Transverse colon (tissue), 3 donors: ENCODE measurements at regions not wholly inside any gene's neighbourhood (a gene's known extent, or its start where the extent isn't known, plus 50 kb on each side); places are given as distances from the start of the nearest gene placed in this dataset.

Source experiments
- POLR2A ChIP-seq: fragments of 450-650 bp; IDR thresholded peaks from one replicate; pipeline ENCODE4 v1.6.1; 2016; ENCODE audit warnings: antibody characterized with exemption, mild to moderate bottlenecking, moderate library complexity
- TF ChIP-seq, protein P1 (sequence below), 5 experiments: fragments of 200-600 bp in 3 of 5; fragments of 450-650 bp in 2 of 5; sonication (generic) in 3 of 5; IDR thresholded peaks; 1 replicate in 2 of 5; 2 replicates in 3 of 5; pipeline ENCODE4 v1.5.1; 2016 to 2017; ENCODE audit warnings: antibody characterized with exemption in 5 of 5, inconsistent platforms in 3 of 5, mild to moderate bottlenecking in 2 of 5, moderate library complexity in 1 of 5

- TF ChIP-seq, protein P1, sequence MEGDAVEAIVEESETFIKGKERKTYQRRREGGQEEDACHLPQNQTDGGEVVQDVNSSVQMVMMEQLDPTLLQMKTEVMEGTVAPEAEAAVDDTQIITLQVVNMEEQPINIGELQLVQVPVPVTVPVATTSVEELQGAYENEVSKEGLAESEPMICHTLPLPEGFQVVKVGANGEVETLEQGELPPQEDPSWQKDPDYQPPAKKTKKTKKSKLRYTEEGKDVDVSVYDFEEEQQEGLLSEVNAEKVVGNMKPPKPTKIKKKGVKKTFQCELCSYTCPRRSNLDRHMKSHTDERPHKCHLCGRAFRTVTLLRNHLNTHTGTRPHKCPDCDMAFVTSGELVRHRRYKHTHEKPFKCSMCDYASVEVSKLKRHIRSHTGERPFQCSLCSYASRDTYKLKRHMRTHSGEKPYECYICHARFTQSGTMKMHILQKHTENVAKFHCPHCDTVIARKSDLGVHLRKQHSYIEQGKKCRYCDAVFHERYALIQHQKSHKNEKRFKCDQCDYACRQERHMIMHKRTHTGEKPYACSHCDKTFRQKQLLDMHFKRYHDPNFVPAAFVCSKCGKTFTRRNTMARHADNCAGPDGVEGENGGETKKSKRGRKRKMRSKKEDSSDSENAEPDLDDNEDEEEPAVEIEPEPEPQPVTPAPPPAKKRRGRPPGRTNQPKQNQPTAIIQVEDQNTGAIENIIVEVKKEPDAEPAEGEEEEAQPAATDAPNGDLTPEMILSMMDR (IDR thresholded peaks at IDR 0.05), result no peak
- TF ChIP-seq POLR2A, result no peak
These were observed 1218.0 kb downstream of the CNTNAP5 start for GRCh38 chr2:125243074-125243473.
